ENCODE measurements at regions not wholly inside any gene's neighbourhood (a gene's known extent, or its start where the extent isn't known, plus 50 kb on each side); places are given as distances from the start of the nearest gene placed in this dataset.

DNA sequence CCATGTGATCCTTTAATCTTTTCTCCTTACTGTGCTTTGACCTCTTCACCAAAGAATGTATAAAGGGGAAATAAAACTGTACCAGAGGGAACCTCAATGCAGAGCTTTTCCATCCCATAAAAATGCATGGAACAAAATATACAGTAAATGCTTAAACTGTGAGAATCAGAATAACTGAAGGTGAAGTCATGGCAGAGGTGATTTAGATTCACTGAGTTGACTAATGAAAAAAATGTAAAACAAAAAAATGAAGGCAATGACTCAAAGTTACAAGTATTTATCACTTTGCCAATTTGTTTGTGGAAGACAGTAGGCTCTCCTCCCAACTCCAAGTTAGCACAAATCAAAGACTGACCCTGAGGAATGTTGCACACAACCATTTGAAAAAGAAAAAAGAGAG, 1331.6 kb upstream of the SORCS1 start:
- Histone ChIP-seq H3K4me3 (no peak overlapping the region), H3K27ac (no peak overlapping the region), H3K4me1 (no peaks in the 10 kb centered on the region), H3K27me3 (no peaks in the 10 kb centered on the region), H3K9me3 (no peaks in the 10 kb centered on the region), H3K36me3 (no peaks in the 10 kb centered on the region)
- ATAC-seq (ENCODE audit: low FRiP score in 2 of 2) (no peak), DNase-seq (no peak)
- TF ChIP-seq POLR2A (IDR thresholded peaks at IDR 0.05) (no peak), CTCF (IDR thresholded peaks at IDR 0.05) (no peak), POLR2AphosphoS5 (IDR thresholded peaks at IDR 0.05) (no peak), EP300 (IDR thresholded peaks at IDR 0.05) (no peak)

GRCh38 chr10:108490944-108491343, 1326.4 kb upstream of the SORCS1 start:
- Histone ChIP-seq H3K27me3 (no peaks in the 10 kb centered on the region), H3K9me3 (no peaks in the 10 kb centered on the region), H3K4me3 (no peak overlapping the region), H3K27ac (no peak overlapping the region), H3K4me1 (no peaks in the 10 kb centered on the region), H3K36me3 (no peaks in the 10 kb centered on the region)
- 31 to 33% methylated on average over 1 of the region's 1 CpG for WGBS, 2 donors
- DNase-seq (no peak), ATAC-seq (ENCODE audit: low FRiP score in 2 of 2) (no peak)
- no peak for TF ChIP-seq EP300 (IDR thresholded peaks at IDR 0.05)
- TF ChIP-seq CTCF (IDR thresholded peaks at IDR 0.05) = no peak
- no peak for TF ChIP-seq POLR2AphosphoS5 (IDR thresholded peaks at IDR 0.05)
- TF ChIP-seq POLR2A (IDR thresholded peaks at IDR 0.05) = no peak

DNA sequence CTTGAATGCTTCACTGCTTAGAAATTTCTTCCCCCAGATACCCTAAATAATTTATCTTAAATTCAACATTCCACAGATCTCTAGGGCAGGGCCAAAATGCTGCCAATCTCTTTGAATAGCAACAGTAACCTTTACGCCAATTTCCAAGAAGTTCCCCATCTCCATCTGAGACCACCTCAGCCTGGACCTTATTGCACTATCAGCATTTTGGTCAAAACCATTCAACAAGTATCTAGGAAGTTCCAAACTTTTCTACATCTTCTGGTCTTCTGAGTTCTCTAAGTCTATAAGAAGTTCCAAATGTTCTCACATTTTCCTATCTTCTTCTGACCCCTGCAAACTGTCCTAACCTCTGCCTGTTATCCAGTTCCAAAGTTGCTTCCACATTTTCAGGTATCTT, 1306.9 kb upstream of the SORCS1 start:
- no peak overlapping the region for H3K4me3 ChIP-seq
- H3K36me3 ChIP-seq = no peaks in the 10 kb centered on the region
- TF ChIP-seq CTCF (IDR thresholded peaks at IDR 0.05) (no peak), POLR2A (IDR thresholded peaks at IDR 0.05) (no peak), POLR2AphosphoS5 (IDR thresholded peaks at IDR 0.05) (no peak), EP300 (IDR thresholded peaks at IDR 0.05) (no peak)
- H3K4me1 ChIP-seq = peaks cover 0 to 2% (median under 1%) of the 10 kb centered on the region in 4 donors
- H3K27me3 ChIP-seq = no peaks in the 10 kb centered on the region
- WGBS, 2 donors = 94 to 100% methylated on average over 1 of the region's 1 CpG
- H3K27ac ChIP-seq = no peak overlapping the region
- H3K9me3 ChIP-seq = no peaks in the 10 kb centered on the region
- ATAC-seq (ENCODE audit: low FRiP score in 2 of 2) = no peak
- no peak for DNase-seq

- WGBS, 2 donors = 61 to 63% methylated on average over 3 of the region's 3 CpGs
Observed at GRCh38 chr10:108469940-108470339, 1305.4 kb upstream of the SORCS1 start.

More at GRCh38 chr10:108469940-108470339, 1305.4 kb upstream of the SORCS1 start:
- DNase-seq = no peak
- H3K27me3 ChIP-seq = peaks cover 0 to 5% (median 0%) of the 10 kb centered on the region in 4 donors
- TF ChIP-seq POLR2A (IDR thresholded peaks at IDR 0.05) (no peak), POLR2AphosphoS5 (IDR thresholded peaks at IDR 0.05) (no peak), CTCF (IDR thresholded peaks at IDR 0.05) (no peak), EP300 (IDR thresholded peaks at IDR 0.05) (no peak)
- no peak overlapping the region for H3K4me3 ChIP-seq
- peaks cover 0 to 9% (median 3%) of the 10 kb centered on the region in 4 donors for H3K4me1 ChIP-seq
- H3K9me3 ChIP-seq = no peaks in the 10 kb centered on the region
- H3K27ac ChIP-seq = no peak overlapping the region
- no peaks in the 10 kb centered on the region for H3K36me3 ChIP-seq
- no peak for ATAC-seq (ENCODE audit: low FRiP score in 2 of 2)

All from upper lobe of left lung (tissue), 6 donors.